Glomerular visceral epithelial cell (primary cell): ENCODE measurements at regions not wholly inside any gene's neighbourhood (a gene's known extent, or its start where the extent isn't known, plus 50 kb on each side); places are given as distances from the start of the nearest gene placed in this dataset.

Experiments used
- DNase-seq: peaks from one replicate; pipeline ENCODE4 v3.0.0-alpha.2; 2016; ENCODE audit errors: extremely low spot score

- DNase-seq = no peak
These were observed 108.5 kb upstream of the KCTD3 start for GRCh38 chr1:215458562-215458961.

- DNase-seq = no peak
These were observed 108.0 kb upstream of the KCTD3 start for GRCh38 chr1:215459136-215459535.

DNA sequence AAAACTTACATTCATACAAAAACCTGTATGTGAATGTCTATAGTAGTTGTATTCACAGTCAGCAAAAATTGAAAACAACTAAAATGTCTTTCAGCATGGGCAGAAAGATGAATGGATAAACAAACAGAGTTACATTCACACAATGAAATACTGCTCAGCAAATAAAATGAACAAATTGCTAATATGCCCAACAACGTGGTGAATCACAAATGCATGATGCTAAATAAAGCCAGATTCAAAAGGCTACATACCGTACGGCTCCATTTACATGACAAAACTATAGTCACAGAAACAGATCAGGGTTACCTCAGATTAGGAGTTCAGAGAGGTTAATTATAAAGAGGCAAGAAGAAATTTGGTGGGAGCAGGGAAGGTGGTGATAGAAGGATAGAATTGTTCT lies 100.7 kb upstream of the KCTD3 start:
- DNase-seq = no peak

DNA sequence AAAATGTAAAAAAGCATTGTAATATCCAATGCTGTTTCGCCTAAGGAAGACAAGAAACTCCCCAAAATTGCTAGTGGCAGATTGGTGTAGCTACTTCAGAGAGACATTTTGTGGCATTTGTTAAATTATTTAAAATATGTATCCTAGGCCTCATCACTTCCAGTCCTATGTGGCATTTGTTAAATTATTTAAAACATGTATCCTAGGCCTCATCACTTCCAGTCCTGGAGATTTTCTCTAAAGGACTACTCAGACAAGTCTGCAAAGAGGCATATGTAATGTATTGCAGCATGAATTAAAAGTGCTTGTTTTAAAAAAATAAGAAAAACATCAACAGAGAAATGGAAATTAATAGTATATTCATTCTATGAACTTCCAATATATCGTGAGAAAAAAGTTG lies 95.6 kb upstream of the KCTD3 start:
- DNase-seq = no peak

GRCh38 chr1:215472723-215473122 lies 94.4 kb upstream of the KCTD3 start:
- no peak for DNase-seq

DNA sequence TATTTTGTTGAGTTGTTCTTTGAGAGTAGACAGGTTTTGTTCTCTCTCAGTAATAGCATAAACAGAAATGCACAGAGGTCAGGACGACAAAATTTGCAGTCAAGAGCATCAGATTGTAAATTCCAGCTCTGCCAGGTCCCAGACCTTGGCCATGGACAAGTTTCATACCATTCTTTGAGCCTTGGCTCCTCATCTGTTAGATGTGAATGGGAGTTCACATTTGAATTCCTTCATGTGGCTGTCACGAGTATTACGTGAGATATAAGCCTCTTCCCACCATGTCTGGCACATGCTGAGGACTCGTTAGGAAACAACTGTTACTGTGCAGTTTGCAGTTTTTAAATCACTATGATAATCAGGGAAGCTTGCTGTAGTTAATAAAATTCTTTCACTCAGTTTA lies 93.2 kb upstream of the KCTD3 start:
- DNase-seq = no peak

GRCh38 chr1:215474940-215475339 lies 92.2 kb upstream of the KCTD3 start:
- DNase-seq = no peak

DNA sequence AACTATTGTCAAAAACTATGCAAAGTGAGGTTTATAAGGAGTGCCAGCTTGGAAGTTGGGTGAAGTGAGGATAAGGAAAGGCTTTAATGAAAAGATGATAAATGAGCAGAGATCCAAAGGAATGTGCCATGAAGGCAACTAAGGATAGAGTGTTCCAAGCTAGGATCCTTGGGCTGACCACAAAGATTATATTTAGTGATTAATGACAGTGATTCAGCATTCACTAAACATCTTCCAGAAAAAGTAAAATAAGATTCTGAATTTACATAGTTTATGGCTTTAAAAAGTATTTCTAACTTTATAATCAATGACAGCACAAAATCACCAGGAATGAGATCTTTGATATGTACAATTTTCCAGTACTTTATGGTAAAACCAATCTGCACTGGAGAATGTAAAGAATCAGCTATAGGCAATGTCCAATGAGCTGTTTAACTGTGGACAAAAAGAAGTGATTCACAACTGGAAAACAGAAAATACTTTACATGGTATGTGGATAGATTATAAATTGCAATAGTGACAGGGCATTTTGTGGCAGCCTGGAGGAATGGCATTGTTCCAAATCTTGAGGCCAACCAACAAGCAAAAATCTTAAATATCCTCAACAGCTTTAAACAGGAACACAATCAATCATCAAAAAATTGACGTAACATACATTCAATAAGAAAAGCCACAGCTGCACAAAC lies 91.2 kb upstream of the KCTD3 start:
- DNase-seq = peak; percentile 42

DNA sequence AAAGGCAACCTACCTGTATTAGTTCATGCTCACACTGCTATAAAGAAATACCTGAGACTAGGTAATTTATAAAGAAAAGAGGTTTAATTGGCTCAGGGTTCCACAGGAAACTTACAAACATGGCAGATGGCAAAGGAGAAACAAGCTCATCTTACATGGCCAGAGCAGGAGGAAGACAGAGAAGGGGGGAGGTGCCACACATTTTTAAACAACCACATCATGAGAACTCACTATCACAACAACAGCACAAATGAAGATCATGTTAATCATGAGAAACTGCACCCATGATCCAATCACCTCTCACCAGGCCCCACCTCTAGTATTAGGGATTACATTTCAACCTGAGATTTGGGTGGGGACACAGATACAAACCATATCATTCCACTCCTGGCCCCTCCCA lies 90.6 kb upstream of the KCTD3 start:
- DNase-seq = peak; percentile 2

DNA sequence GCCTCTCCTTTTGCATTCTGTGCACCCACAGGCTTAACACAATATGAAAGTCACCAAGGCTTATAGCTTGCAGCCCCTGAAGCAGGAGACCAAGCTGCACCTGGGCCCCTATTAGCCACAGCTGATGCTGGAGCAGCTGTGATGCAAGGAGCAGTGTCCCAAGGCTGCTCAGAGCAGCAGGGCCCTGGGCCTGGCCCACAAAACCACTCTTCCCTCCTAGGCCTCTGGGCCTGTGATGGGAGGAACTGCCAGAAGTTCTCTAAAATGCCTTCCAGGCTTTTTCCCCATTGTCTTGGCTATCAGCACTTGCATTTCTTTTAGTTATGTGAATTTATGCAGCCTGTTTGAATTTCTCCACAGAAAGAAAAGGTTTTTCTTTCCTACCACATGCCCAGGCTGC lies 89.5 kb upstream of the KCTD3 start:
- no peak for DNase-seq

DNA sequence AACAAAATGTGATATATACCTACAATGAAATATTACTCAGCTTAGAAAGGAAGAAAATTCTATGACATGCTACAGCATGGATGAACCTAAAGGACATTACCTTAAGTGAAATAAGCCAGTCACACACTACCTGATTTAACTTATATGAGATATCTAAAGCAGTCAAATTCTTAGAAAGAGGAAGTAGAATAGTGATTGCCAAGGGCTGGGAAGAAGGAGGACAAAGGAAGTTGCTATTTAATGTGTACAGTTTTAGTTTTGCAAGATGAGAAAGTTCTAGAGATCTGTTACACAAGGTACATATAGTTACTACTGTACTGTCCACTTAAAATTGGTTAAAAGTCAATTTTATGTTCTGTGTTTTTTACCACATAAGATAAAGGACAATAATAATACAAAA lies 87.5 kb upstream of the KCTD3 start:
- no peak for DNase-seq

- no peak for DNase-seq
These were observed 85.0 kb upstream of the KCTD3 start for GRCh38 chr1:215482079-215482478.

- no peak for DNase-seq
These were observed 82.7 kb upstream of the KCTD3 start for GRCh38 chr1:215484171-215484939.

DNA sequence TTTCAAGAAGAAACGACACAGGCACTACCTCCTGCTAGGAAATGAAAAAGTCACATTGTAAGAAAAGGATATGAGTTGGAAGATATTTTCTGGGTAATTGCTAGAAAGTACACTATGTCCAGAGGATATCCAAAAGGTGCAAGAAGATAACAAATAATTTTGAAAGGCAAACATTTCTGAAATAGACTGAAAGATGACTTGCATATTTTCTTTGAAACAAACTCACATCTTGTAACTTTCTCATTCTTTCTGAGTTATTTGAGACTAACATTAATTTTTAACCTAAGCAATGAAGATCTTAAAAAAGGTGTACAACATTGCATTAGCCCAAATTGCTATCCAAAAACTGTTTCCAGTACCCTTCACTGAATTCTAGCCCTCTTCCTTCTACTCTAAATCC lies 79.6 kb upstream of the KCTD3 start:
- no peak for DNase-seq

GRCh38 chr1:215488850-215489249 lies 78.3 kb upstream of the KCTD3 start:
- DNase-seq = no peak

DNA sequence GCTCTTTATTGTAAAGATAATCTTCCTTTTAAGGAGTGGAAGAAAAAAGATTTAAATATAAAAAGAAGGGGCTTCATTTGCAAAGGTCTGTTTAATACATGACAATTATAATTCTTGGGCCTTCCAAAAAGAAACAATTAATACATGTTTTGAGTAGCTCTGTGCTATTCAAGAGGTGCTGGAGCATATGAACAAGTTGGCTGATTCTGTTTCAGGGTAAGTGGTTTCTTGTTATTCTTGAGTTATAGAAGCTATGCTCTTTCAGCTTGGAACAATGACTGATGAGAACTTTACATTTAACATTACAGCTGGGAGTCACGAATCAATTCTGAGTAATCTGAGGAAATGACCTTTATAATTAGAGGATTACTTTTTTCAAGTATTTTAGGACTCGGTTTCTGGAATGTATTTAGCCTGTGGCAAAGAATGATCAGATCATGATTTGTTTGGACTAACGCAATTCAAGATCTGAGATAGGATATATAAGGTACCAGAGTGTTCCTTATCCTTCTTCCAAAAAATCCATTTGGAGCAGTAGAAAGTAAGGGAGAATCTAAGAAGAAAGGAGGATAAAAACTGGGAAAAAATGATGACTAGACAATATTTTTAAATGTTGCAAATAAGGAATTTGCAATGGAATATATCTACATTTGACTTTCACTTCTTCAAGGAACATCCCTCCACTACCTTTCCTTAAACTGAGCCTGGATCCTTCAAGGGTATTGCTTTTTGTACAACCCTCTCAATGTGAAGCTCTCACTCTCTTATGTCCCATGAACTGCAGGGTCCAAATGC lies 77.1 kb upstream of the KCTD3 start:
- no peak for DNase-seq

GRCh38 chr1:215497528-215497927 lies 69.6 kb upstream of the KCTD3 start:
- DNase-seq = no peak

DNA sequence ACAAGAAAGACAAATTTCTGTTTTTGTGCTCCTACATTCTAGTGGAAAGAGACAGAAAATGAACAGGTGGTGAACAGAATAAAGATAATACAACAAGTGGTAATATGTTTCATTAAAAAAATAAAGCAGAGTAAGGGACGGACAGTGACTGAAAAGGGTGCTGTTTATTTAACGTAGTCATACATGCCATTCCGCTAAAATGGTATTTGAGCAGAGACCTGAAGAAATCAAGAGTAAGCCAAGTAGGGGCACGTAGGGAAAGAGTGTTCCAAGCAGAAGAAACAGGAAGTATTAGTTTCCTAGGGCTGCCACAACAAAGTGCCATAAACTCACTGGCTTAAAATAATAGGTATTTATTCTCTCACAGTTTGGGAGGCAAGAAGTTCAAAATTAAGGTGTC lies 65.6 kb upstream of the KCTD3 start:
- no peak for DNase-seq

DNA sequence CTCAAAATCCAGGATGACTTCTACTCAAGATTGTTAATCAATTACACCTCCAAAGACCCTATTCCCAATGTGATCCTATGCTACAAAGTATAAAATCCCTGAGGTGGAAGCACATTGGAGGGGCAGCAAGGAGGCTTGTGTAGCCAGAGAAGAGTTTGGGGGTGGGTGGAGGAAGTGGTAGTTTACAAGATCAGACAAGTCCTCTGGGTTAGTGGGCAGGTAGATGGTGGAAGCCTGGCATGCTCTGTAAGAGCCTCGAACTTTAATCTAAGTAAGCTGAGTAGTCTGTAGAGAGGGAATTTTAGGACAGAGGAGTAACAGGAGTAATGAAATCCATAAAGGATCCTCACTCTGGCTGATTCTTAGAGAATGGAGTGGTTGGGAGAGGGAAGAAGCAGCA lies 65.0 kb upstream of the KCTD3 start:
- no peak for DNase-seq

GRCh38 chr1:215507119-215507518 lies 60.0 kb upstream of the KCTD3 start:
- DNase-seq = no peak

DNA sequence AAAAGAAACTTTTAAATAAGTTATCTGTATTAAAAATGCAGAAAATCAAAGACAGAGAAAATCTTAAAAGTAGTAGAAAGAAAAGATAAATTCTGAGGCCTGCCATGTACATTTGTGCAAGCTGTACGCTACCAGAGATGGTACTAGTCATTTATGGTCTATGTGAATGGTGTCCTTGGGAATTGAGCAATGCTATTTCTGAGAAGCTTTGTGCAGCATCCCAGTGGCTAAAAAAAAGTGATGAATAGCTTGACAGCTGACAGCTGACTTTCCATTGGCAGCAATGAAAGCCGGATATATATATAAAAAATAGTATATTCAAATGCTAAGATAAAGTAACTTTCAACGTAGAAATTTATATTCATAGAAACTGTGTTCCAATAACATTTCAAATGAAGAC lies 58.8 kb upstream of the KCTD3 start:
- DNase-seq = no peak
